OCI-LY7 (cell line): ENCODE measurements at regions not wholly inside any gene's neighbourhood (a gene's known extent, or its start where the extent isn't known, plus 50 kb on each side); places are given as distances from the start of the nearest gene placed in this dataset.

Source experiments
- EZH2phosphoT487 ChIP-seq: fragments of 200-600 bp; sonication (generic); IDR thresholded peaks from 2 replicates; pipeline ENCODE4 v1.6.1; 2018; ENCODE audit warnings: low read depth, borderline replicate concordance, mild to moderate bottlenecking, mixed run types, antibody characterized with exemption, low read length, moderate library complexity, mixed read lengths
- TF ChIP-seq, protein P1 (sequence below): fragments of 200-600 bp; sonication (generic); conservative IDR thresholded peaks from 2 replicates; pipeline ENCODE4 v1.5.1; 2014; ENCODE audit warnings: mild to moderate bottlenecking, antibody characterized with exemption, low read length, moderate library complexity, mixed read lengths

DNA sequence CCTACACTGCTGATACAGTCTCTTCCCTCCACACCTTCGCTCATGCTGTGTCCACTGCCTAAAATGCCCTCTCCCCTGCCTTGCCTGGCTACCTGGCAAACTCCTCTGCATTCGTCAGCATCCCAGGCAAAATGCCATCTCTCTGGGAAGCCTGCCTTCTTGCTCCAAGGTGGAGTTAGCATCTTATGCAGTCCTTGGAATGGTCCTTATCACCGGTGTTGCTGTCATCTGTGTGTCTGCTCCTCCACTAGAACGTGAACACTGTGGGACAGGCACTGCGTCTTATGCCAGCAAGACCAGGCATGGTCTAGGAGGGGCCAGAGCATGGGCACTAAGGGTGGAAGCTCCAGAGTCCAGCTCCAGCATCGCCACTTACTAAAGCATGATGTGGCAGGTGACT is 211.8 kb downstream of the MATN1 start:
- TF ChIP-seq, protein P1, sequence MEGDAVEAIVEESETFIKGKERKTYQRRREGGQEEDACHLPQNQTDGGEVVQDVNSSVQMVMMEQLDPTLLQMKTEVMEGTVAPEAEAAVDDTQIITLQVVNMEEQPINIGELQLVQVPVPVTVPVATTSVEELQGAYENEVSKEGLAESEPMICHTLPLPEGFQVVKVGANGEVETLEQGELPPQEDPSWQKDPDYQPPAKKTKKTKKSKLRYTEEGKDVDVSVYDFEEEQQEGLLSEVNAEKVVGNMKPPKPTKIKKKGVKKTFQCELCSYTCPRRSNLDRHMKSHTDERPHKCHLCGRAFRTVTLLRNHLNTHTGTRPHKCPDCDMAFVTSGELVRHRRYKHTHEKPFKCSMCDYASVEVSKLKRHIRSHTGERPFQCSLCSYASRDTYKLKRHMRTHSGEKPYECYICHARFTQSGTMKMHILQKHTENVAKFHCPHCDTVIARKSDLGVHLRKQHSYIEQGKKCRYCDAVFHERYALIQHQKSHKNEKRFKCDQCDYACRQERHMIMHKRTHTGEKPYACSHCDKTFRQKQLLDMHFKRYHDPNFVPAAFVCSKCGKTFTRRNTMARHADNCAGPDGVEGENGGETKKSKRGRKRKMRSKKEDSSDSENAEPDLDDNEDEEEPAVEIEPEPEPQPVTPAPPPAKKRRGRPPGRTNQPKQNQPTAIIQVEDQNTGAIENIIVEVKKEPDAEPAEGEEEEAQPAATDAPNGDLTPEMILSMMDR, result no peak
- TF ChIP-seq EZH2phosphoT487, result no peak
